NCI-H524 (cell line): ENCODE measurements at regions not wholly inside any gene's neighbourhood (a gene's known extent, or its start where the extent isn't known, plus 50 kb on each side); places are given as distances from the start of the nearest gene placed in this dataset.
"Not testable (repeated sequence)": the region's sequence is repeated elsewhere in the genome, so short reads cannot be mapped to it uniquely, and the experiment has no call there.

ENCODE experiments used
- DNase-seq, 2 experiments: peaks; one replicate each; lab custom pipeline; 2025; lab: John Stamatoyannopoulos, UW

DNA sequence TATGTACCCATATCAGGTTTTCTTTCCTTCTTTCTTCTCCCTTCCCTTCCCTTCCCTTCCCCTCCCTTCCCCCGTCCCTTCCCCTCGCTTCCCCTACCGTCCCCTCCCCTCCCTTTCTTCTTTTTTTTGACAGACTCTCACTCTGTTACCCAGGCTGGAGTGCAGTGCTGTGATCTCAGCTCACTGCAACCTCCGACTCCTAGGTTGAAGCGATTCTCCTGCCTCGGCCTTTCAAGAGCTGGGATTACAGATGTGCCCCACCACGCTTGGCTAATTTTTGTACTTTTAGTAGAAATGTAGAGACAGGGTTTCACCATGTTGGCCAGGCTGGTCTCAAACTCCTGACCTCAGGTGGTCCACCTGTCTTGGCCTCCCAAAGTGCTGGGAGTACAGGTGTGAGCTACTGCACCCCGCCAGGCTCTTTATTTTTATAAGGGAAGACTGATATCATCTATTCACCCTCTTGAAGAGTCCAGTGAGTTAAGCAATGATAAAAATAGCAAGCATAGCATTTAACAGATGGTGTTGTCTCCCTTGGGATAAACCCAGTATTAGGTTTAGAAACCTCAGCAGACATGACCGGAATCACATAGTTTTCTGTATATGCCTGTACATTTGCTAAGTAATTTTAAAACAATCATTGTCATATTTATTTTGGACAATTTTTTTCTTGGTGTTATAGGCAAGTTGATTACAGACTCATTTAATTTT lies 888.4 kb downstream of the TRIB2 start:
- peak; percentile 72 to 91 for DNase-seq

DNA sequence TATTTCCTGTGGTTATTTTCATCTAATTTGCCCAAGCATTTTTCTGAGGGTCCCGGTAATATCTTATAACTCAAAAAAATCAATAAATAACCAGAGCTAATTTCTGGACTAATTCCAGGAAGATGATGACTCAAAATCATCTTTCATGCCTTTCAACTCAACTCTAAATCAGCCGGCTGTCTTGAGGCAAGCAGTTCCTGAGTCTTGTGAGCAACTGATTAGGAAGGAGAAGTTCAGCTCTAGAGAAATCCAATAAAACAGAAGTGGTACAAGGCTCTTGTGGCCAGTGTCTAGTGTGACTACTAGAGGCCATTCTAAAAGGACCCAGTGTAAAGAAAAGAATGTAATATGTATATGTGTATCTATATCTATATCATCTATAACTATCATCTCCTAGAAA lies 890.4 kb downstream of the TRIB2 start:
- no peak for DNase-seq

DNA sequence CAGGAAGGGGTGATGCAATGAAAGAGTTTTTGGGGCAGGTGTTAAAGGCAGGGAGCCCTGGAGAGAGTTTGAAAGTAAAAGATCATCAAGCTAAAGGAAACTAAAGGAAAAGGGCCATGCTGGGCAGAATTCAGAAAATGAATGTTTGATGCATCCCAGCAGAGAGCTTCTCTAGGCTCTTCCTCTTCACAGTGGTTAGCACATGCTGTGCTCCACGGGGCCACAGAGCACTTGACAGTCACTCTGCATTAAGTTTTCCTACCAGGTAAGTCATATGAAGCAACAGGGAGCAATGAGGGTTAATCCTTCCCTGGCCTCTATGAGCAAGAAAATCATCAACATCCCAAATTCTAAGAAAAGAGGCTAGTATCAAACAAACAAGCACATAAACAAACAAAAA lies 895.2 kb downstream of the TRIB2 start:
- no peak for DNase-seq

DNA sequence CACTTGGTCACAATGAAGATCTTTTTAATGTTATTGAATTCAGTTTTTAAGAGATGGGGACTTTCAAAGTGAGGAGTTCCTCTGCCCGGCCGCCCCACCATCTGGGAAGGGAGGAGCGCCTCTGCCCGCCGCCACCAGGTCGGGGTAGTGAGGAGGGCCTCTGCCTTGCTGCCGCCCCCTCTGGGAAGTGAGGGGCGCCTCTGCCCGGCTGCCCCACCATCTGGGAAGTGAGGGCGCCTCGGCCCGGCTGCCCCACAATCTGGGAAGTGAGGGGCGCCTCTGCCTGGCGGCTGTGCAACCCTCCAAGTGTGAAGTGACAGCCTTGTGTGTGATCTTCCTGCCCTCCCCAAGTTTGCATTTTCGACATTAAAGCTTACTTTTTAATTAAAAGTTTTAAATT lies 899.3 kb downstream of the TRIB2 start:
- peak; percentile 57 to 72 for DNase-seq

DNA sequence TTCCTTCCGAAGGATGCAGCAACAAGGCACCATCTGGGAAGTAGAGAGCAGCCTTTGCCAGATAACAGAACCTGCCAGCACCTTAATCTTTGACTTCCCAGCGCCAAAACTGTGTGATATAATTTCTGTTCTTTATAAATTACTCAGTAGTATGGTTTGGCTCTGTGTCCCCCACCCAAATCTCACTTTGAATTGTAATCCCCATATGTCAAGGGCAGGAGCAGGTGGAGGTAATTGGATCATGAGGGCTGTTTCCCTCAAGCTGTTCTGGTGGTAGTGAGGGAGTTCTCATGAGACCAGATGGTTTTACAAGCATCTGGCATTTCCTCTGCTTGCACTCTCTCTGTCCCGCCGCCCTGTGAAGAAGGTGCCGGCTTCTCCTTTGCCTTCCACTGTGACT lies 899.9 kb downstream of the TRIB2 start:
- peak; percentile 98 to 99 for DNase-seq

DNA sequence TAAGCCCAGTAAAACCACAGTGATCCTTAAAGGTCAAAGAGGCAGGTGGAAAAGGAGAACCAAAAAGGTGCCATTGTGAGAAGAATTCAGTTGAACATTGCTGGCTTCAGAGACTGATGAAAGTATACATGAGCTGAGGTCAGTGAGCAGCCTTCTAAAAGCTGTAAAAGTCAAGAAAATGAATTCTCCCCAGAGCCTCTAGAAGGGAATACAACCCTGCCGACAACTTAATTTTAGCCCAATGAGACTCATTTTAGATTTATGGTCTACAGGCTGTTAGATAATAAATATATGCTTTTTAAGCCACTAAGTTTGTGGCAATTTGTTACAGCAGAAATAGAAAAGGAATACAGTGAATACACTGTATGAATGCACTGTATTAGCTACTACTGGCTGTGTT lies 911.4 kb downstream of the TRIB2 start:
- DNase-seq: no peak

DNA sequence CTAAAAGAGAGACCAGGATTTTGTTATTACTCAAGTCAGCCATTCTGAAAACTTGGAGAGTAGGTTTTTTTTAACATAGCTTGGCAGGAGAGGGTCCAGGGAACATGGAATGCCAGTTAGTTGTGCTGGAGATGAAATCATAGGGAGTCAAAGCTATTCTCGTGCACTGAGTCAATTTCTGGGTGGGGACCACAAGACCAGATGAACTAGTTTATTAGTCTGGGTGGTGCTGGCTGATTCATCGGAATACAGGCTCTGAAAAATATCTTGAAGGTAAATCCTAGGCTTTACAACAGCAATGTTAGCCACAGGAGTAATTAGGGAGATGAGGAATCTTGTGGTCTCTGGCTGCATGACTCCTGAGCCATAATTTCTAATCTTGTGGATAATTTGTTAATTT lies 921.4 kb downstream of the TRIB2 start:
- DNase-seq: no peak

DNA sequence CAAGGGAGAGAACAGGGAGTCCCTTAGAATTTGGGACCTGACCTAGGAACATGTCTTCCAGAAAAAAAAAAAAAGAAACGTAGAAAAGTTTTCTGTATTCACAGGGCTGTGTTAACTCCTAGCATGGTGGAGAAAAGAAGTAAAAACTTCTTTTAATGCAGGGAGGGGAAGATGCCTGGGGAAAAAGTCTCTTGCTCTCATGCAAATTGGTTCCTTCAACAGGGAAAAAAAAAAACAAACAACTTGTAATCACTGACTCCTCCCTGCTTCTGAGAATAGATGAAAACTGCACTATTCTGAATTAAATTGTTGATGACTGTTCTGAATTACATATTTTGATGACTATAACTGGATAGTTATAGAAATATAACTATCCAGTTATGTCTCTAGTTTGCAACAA lies 933.2 kb downstream of the TRIB2 start:
- no peak for DNase-seq

DNA sequence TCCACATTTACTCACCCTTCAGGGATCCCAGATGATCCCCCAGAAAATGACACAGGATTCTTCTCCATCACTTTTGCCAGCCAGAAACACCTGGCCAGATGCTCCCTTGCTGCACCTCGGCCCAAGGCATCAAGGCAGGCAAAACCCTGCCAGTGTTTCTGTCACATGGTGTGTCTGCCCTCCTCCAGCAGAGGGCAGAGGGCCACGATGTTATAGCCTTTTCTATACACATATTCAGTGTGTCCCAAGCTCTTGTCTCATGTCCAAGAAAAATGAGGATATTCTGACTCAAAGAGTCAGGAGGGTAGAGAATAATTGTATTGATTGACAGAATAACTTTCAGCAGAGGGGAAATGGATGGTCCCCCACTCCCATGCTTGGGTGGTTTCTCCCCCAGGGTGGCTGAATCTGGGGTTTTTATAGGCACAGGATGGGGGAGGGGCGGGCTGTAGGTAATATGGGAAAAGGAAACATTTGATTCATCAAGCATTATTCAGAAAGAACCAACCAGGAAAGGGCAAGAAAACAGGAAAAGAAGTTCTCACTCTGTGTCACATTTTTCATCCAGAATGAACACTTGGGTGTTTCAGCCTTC lies 933.9 kb downstream of the TRIB2 start:
- peak in 1 of 2 experiments; percentile 18 for DNase-seq

DNA sequence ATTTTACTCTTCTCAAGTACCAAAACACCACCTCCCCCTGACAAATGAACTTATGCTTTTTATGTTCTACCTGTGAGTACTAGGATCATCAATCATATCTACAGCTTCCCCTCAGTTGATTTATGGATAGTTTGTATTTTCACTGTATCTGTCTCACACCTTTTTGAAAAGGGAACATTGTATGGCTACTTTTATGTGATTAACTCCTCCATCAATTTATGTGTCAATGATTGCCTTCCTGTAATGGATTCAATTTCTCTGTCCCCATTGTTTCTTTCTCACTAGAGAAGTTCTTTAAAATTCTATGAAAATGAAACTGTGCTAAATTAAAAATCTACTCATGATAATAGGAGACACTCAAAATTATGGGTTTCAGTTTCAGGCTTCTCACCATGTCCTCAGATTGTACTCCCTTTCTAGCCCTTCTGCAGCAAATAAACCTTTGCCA lies 935.0 kb downstream of the TRIB2 start:
- DNase-seq: no peak

DNA sequence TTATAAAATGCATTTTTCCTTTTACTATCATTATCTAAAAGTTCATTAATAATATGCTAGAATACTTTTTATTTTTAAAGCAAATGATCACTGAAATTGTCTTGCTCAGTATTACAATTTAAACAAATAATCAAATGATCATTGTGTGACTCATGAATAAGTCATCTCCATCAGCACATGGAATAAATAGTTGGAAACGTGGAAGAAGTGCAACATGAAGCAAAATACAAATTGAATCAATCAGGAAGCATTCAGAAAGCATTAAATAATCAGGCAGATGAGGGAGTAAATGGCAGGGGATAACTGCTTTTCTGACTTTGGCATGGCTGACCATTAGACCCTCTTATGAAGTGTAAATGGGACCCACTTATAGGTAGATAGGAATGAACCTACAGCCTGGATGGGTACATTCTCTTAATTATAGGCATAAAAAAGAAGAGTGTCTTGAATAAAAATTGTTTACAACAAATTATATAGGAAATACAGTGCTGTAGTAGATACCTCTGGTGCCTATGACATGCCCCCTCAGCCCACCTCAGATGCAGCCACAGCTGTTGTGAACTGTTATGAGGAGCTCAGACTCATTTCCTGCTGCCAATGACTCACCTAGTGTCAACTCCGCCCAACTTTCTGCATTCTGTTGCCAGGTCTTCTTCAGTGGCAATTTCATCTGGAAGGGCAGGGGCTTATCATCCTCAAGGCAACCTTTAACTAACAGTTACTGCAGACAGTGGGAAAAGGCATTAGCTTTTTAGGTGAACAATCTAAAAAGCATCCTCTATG lies 936.0 kb downstream of the TRIB2 start:
- no peak for DNase-seq

DNA sequence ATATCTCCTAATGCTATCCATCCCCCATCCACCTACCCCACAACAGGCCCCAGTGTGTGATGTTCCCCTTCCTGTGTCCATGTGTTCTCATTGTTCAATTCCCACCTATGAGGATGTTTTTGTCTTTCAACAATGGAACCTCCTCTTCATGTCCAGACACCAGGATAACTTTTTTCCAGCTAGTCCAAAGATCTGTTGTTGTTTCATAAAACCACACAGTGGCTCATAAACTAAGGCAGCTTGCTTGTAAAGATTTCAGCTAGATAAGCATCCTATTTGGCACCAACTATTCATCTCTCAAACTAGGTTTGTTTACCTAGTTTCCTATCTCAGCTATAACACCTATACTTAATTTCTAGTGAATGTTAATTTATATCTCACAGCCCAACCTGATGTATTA lies 937.7 kb downstream of the TRIB2 start:
- no peak for DNase-seq

DNA sequence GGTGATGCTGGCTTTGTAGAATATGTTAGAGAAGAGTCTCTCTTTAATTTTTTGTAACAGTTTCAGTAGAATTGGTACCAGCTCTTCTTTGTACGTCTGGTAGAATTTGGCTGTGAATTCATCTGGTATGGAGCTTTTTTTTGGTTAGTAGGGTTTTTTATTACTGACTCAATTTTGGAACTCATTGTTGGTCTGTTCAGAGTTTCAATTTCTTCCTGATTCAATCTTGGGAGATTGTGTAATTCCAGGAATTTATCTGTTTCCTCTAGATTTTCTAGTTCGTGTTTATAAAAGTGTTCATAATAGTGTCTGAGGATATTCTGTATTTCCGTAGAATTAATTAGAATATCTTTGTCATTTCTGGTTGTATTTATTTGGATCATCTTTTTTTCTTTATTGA lies 943.5 kb downstream of the TRIB2 start:
- no peak for DNase-seq

DNA sequence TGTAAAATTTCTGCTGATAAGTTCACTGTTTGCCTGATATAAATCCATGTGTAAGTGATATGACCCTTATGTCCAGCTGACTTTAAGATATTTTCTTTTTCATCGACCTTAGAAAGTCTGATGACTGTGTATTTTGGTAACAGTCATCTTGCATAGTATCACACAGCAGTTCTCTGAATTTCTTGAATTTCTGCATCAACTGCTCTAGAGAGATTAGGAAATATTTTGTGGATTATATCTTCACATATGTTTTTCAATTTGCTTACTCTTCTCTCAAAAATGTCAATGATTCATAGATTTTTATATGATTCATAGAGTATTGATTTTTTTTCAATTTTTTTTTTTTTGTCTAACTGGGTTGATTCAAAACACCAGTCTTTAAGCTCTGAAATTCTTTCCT lies 945.3 kb downstream of the TRIB2 start:
- no peak for DNase-seq

DNA sequence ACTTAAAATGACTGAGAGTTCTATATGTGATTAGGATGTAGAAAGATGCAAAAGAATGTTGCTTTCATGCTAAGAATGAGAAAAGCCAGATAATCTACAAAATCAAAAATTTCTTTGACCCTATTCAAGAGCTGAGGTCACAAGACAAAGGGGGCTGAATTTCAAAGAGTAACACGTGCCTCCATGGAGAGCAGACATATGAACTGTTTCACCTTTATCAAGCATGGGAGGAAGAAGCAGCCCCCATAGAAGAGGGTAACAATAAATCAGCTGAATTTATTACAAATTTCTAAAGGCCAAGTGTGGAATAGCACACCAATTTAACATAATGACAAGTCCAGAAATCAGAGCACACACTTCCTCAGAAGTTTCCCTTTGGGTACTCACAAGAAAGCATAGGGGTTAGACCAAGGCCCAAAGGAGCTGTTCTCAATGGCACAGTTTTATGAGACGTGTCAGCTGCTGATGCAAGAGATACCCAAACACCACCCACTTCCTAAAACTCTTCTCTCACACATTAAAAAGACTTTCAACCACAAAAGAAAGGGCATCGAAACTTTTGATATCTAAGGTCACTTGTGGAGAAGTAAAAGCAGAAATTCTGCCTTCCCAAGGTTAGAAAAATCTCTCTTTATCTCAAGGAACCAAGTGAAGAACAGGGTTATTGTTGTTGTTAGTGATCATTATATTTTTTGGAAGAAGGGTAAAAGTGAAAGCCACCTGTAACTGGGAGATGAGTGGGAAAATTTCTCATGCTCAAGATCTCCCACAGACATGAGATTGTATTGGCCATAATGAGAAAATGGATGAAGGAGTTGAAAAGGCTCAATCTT lies 950.1 kb downstream of the TRIB2 start:
- DNase-seq: no peak

DNA sequence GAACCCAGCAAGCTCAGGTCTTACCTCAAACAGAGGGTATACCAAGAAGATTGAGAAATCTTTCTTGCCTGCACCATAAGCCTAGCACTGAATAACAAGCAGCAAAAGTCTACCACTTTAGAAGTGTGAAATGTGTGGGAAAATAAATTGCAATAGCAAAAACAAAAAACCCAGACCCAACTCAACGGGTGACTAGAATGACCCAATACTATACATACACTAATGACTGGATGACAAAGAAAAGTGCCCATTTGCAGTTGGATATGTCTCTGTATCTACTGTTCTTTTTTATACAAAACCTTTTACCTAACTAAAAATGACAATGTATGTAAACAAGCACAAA lies 950.6 kb downstream of the TRIB2 start:
- no peak for DNase-seq

DNA sequence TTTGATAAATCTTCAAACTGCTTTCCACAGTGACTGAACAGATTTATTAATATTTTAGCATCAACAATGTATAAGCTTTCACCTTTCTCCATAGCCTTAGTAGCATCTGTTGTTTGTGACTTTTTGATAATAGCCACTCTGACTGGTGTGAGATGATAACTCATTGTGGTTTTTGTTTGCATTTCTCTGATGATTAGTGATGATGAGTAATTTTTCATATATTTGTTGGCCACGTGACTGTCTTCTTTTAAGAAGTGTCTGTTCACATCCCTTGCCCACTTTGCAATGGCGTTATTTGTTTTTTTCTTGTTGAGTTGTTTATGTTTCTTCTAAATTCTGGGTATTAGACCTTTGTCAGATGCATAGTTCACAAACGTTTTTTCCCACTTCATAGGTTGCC lies 952.9 kb downstream of the TRIB2 start:
- no peak for DNase-seq

DNA sequence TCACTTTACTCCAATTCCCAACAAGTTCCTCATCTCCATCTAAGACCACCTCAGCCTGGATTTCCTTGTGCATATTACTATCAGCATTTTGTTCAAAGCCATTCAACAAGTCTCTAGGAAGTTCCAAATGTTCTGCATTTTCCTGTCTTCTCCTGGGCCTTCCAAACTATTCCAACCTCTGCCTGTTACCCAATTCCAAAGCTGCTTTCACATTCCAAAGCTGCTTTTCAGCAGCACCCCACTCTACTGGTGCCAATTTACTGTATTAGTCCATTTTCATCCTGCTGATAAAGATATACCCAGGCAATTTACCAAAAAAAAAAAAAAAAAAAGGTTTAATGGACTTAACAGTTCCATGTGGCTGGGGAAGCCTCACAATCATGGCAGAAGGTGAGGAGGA lies 957.1 kb downstream of the TRIB2 start:
- not testable (repeated sequence) for DNase-seq

DNA sequence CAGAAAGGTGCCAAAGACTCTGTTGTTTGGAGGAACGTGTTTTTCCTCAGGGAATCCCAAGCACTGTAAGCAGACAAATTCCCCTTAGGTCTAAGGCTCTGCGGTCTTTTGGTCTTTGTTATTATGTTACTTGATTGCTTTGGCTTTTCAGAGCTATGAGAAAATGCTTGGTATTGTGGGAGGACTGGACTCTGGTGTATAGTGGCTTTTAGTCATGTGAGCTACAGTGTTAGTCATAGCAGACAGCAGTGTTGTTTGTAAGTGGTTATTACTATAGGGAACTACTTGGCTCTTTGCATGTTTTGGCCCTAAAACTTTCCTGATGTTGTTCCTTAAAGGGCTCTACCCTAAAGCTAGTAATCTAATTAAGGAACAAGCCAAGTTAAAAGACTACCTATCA lies 956.2 kb upstream of the LRATD1 start:
- no peak for DNase-seq

DNA sequence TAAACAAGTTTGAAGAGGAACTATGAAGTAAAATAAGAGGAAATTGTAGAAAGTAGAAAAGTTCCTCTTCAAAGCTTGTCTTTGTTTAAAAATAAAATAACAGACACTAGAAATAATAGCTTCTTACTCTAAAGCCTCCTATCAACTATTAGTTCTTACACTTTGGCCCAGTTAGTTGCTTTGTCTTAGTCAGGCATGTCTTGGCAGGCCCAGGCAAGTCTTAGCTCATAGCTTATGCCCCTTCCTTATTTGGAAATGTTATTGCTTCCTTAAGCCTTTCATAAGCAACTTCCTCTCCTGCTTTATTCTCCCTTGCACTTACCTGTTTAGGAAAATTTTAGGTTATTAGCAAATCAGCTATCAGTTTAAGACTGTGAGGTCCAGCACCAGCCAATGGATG lies 950.6 kb upstream of the LRATD1 start:
- DNase-seq: no peak

DNA sequence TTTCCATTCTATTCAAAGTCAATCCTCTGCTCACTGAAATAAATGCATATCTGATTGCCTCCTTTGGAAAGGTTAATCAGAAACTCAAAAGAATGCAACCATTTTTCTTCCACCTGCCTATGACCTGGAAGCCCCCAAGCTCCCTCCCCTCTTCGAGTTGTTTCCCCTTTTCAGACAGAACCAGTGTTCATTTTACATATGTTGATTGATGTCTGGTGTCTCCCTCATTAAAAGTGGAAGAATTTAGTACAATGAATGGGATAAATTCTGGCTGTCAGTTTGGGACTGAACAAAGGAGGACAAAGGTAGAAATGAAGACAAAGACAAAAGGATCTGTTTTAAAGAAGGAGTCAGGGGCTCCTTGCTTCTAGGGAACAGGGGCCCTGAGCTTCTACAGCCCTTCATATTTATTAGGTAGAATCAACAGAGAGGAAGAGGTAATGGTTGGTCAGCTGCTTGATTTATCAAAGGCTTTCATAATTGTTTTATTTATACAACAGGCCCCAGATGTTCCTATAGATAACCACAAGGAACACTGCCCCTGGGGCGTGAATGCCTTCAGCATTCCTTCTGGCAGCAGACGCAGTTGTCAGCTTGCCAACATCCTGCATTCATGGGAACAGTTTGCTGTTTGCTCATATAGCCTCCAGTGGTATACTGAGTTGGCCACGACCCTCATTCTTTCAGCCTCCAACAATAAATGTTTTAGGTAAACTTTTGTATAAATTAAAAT lies 949.8 kb upstream of the LRATD1 start:
- peak in 1 of 2 experiments; percentile 8 for DNase-seq

DNA sequence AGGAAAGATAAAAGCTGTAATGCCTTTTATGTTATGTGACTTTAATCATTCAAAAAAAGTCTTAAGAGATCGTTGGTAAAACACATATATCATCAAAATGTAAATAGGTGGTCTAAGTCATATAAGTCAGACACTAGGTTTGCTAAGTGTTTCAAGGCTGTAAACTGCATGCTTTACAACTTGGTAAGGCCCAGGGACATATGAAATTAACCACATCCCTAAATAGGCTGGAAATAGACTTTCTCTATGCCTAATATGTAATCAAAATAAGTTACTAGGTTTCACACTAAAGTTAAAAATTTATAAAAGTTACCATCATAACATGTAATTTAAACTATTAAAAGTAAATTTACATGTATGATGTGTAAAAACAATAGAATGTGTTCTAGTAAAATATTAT lies 946.3 kb upstream of the LRATD1 start:
- DNase-seq: no peak
